PC-9 (cell line): ENCODE measurements at regions not wholly inside any gene's neighbourhood (a gene's known extent, or its start where the extent isn't known, plus 50 kb on each side); places are given as distances from the start of the nearest gene placed in this dataset.

Experiments used
- BruUV-seq: library from RNA; stranded (reverse); fragments of 400-500 nt; replicated peaks from 2 replicates; lab custom pipeline; 2021; lab: Mats Ljungman, UMichigan
- CTCF ChIA-PET: fragments of 300-600 bp; sonication (Branson Sonifier 250); formaldehyde crosslinking; loops from one replicate; lab custom pipeline; 2022; ENCODE audit warnings: antibody characterized with exemption; lab: Charles Lee
- POLR2A ChIA-PET: fragments of 300-600 bp; sonication (Branson Sonifier 250); formaldehyde crosslinking; loops from one replicate; lab custom pipeline; 2022; ENCODE audit warnings: antibody characterized with exemption; ENCODE audit not compliant: unreplicated experiment; lab: Charles Lee
- DNase-seq, 2 experiments: peaks; one replicate each; pipeline versions ENCODE4 v3.0.0 to v3.0.0-alpha.2; 2015 to 2022; ENCODE audit warnings: mixed read lengths in 1 of 2
- H2AFZ ChIP-seq: fragments of 200-600 bp; sonication (generic); 2 replicates; pipeline ENCODE4 v1.8.1; 2017; ENCODE audit warnings: antibody characterized with exemption
- H3F3A ChIP-seq: fragments of 200-600 bp; sonication (generic); 2 replicates; pipeline ENCODE4 v1.8.1; 2017; ENCODE audit warnings: antibody characterized with exemption, mild to moderate bottlenecking, low read depth; ENCODE audit not compliant: insufficient read depth
- H3K27ac ChIP-seq: fragments of 200-600 bp; sonication (generic); 2 replicates; pipeline ENCODE4 v1.6.1; 2016; ENCODE audit warnings: mixed run types
- H3K27me3 ChIP-seq: fragments of 200-600 bp; sonication (generic); 2 replicates; pipeline ENCODE4 v1.6.1; 2016; ENCODE audit warnings: low read depth, mixed run types; ENCODE audit not compliant: insufficient read depth
- H3K36me3 ChIP-seq: fragments of 200-600 bp; sonication (generic); 2 replicates; pipeline ENCODE4 v1.6.1; 2016; ENCODE audit warnings: low read depth, mixed run types
- H3K4me1 ChIP-seq: fragments of 200-600 bp; sonication (generic); replicated peaks from 2 replicates; pipeline ENCODE4 v1.6.1; 2016; ENCODE audit warnings: mixed run types; ENCODE audit not compliant: insufficient read depth
- H3K4me2 ChIP-seq: fragments of 200-600 bp; sonication (generic); 2 replicates; pipeline ENCODE4 v1.6.1; 2017; ENCODE audit warnings: mixed run types
- H3K4me3 ChIP-seq: fragments of 200-600 bp; sonication (generic); 2 replicates; pipeline ENCODE4 v1.6.1; 2016; ENCODE audit warnings: mixed run types
- H3K79me2 ChIP-seq: fragments of 200-600 bp; sonication (generic); 2 replicates; pipeline ENCODE4 v1.6.1; 2017; ENCODE audit warnings: low read depth, mixed run types
- H3K9me2 ChIP-seq: fragments of 200-600 bp; sonication (generic); 2 replicates; pipeline ENCODE4 v1.8.1; 2017; ENCODE audit warnings: mild to moderate bottlenecking; ENCODE audit not compliant: insufficient read depth
- H3K9me3 ChIP-seq: fragments of 200-600 bp; sonication (generic); 2 replicates; pipeline ENCODE4 v1.8.1; 2016; ENCODE audit warnings: low read depth; ENCODE audit not compliant: insufficient read depth
- H4K20me1 ChIP-seq: fragments of 200-600 bp; sonication (generic); 2 replicates; pipeline ENCODE4 v1.8.1; 2017; ENCODE audit not compliant: insufficient read depth
- EZH2 ChIP-seq: fragments of 200-600 bp; sonication (generic); IDR thresholded peaks from 2 replicates; pipeline ENCODE4 v1.8.0; 2017; ENCODE audit warnings: antibody characterized with exemption, low read depth
- intact Hi-C: fragments of 100-400 bp; cut with micrococcal nuclease; formaldehyde crosslinking; loops from one replicate; pipeline ENCODE4 v1.10.0; 2022; ENCODE audit not compliant: unreplicated experiment
- TF ChIP-seq, protein P1 (sequence below): fragments of 200-600 bp; sonication (generic); conservative IDR thresholded peaks from 2 replicates; pipeline ENCODE4 v1.6.1; 2017; ENCODE audit warnings: mixed run types, antibody characterized with exemption, mild to moderate bottlenecking, moderate library complexity

DNA sequence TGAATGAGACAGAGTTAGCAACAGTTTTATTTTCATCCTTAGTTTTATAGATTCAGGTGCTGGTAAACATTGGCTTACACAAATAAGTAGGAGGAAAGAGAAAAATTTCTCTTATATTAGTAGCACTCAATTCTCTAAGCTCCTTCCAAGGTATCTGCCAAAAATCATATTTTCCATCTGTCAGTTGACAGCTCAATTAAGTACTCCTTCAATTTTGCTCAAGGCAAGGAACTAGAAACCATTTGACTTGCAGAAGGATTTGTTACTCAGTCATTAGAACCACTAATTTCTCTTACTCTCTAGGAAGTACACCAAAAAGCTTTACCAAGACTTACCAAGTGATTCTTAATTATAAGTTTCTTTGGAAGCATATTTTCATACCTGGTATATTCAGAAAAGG, 101.4 kb upstream of the ATP8B1 start:
- Histone ChIP-seq H4K20me1 (no peaks in the 10 kb centered on the region), H2AFZ (no peak overlapping the region), H3F3A (peaks cover 19% of the 10 kb centered on the region; the same call in 1 of the 2 replicates), H3K9me2 (no peaks in the 10 kb centered on the region), H3K27ac (no peak overlapping the region), H3K36me3 (no peaks in the 10 kb centered on the region), H3K79me2 (no peaks in the 10 kb centered on the region), H3K4me2 (no peak overlapping the region), H3K4me3 (no peak overlapping the region), H3K27me3 (no peaks in the 10 kb centered on the region), H3K9me3 (no peaks in the 10 kb centered on the region), H3K4me1 (peaks cover 22% of the 10 kb centered on the region)
- TF ChIP-seq, protein P1, sequence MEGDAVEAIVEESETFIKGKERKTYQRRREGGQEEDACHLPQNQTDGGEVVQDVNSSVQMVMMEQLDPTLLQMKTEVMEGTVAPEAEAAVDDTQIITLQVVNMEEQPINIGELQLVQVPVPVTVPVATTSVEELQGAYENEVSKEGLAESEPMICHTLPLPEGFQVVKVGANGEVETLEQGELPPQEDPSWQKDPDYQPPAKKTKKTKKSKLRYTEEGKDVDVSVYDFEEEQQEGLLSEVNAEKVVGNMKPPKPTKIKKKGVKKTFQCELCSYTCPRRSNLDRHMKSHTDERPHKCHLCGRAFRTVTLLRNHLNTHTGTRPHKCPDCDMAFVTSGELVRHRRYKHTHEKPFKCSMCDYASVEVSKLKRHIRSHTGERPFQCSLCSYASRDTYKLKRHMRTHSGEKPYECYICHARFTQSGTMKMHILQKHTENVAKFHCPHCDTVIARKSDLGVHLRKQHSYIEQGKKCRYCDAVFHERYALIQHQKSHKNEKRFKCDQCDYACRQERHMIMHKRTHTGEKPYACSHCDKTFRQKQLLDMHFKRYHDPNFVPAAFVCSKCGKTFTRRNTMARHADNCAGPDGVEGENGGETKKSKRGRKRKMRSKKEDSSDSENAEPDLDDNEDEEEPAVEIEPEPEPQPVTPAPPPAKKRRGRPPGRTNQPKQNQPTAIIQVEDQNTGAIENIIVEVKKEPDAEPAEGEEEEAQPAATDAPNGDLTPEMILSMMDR: no peak
- TF ChIP-seq EZH2: no peak
- intact Hi-C loops: no loop called here
- ChIA-PET CTCF (no interaction called here), POLR2A (interaction anchor here (0.7 kb wide), 1 partner anchor 790 kb away, joined by 4 read pairs; no protein-coding TSS in a partner anchor)
- no TSS peak for BruUV-seq
- DNase-seq: no peak

DNA sequence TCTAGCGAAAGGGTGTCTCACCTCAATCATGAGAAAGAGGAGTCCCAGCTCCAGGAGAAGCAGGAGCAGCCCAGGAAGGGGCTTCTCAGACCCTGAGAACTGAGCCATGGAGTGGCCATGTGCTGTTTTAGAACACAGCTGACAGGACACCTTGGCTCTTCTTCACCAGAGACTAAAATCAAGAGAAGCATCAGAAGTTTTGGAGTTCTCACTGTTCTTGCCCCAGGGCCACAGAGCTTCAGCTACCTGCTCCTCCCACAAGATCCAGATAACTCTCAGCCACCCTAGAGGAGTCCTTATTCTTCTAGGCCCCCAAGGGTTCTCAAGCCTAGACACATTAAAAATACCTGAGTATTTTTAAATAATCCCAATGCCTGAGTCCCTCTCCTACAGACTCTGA, 99.6 kb upstream of the ATP8B1 start:
- DNase-seq: no peak
- intact Hi-C loops: no loop called here
- H3K27me3 ChIP-seq: no peaks in the 10 kb centered on the region
- no peaks in the 10 kb centered on the region for H3K79me2 ChIP-seq
- H2AFZ ChIP-seq: peak overlapping the region; percentile 61; the same call in 1 of the 2 replicates
- POLR2A ChIA-PET: no interaction called here
- H4K20me1 ChIP-seq: no peaks in the 10 kb centered on the region
- H3K27ac ChIP-seq: peak overlapping the region; percentile 74
- no TSS peak for BruUV-seq
- H3K9me3 ChIP-seq: no peaks in the 10 kb centered on the region
- H3K4me1 ChIP-seq: peaks cover 28% of the 10 kb centered on the region
- H3F3A ChIP-seq: peaks cover 19% of the 10 kb centered on the region; the same call in 1 of the 2 replicates
- H3K9me2 ChIP-seq: no peaks in the 10 kb centered on the region
- CTCF ChIA-PET: no interaction called here
- H3K4me3 ChIP-seq: no peak overlapping the region
- peak overlapping the region; percentile 57 for H3K4me2 ChIP-seq
- TF ChIP-seq, protein P1: no peak
- TF ChIP-seq EZH2: no peak
- no peaks in the 10 kb centered on the region for H3K36me3 ChIP-seq

DNA sequence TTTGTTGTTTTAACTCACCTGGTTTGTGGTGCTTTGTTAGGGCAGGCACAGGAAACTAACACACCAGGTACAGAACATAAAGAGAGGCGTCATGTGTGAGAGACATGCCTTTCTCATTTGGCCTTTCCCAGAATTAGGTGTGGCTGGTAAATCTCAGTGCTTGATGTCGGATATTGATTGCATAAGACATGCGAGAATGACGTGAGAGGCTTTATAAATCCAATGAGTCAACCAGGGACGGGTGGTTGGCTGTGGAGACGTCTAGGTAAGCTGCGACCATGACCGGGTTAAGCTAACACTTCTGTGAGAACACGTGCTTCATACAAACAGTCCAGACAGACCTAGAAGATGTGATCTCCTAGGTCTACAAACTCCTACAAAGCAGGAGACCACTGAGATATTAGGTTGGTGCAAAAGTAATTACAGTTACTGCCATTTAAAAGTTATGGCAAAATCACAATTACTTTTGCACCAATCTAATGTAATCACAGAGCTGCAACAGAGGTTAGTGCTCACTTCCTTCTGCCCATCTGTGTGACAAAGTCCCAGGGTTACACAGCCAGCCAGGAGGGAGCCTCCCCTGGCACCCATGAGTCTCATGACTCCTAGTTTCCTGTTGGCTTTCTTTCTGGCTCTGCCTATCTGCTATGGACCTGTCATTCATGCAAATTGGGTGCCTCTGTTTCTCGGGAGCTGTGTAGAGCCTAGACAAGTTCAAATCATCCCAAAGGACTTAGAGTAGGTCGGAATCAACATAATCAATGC, 98.9 kb upstream of the ATP8B1 start:
- H3K4me2 ChIP-seq: peak overlapping the region; percentile 57
- no peaks in the 10 kb centered on the region for H3K79me2 ChIP-seq
- no peaks in the 10 kb centered on the region for H3K27me3 ChIP-seq
- H3K4me3 ChIP-seq: no peak overlapping the region; the same call in 1 of the 2 replicates
- H3K36me3 ChIP-seq: no peaks in the 10 kb centered on the region
- no peaks in the 10 kb centered on the region for H3K9me3 ChIP-seq
- H3K27ac ChIP-seq: peak overlapping the region; percentile 74
- ChIA-PET POLR2A (interaction anchor here (0.6 kb wide), 1 partner anchor 1098 kb away, joined by 5 read pairs; no protein-coding TSS in a partner anchor), CTCF (no interaction called here)
- no peaks in the 10 kb centered on the region for H3K9me2 ChIP-seq
- peaks cover 19% of the 10 kb centered on the region; the same call in 1 of the 2 replicates for H3F3A ChIP-seq
- peaks cover 28% of the 10 kb centered on the region for H3K4me1 ChIP-seq
- H4K20me1 ChIP-seq: no peaks in the 10 kb centered on the region
- intact Hi-C loops: no loop called here
- TF ChIP-seq, protein P1: no peak
- no peak for TF ChIP-seq EZH2
- BruUV-seq: no TSS peak
- H2AFZ ChIP-seq: peak overlapping the region; percentile 61
- DNase-seq: peak; percentile 26 to 92
